Esophagus squamous epithelium (tissue), 5 donors: ENCODE measurements at regions not wholly inside any gene's neighbourhood (a gene's known extent, or its start where the extent isn't known, plus 50 kb on each side); places are given as distances from the start of the nearest gene placed in this dataset.

Experiments
- DNase-seq: peaks from one replicate; lab custom pipeline; 2025; lab: John Stamatoyannopoulos, UW
- H3K27ac ChIP-seq, 4 donors: fragments of 200-600 bp; sonication (generic); one replicate each; pipeline ENCODE4 v1.5.1; 2016 to 2019; ENCODE audit warnings: mild to moderate bottlenecking in 1 of 4
- H3K27me3 ChIP-seq, 4 donors: fragments of 200-600 bp; sonication (generic); 1 replicate in 3 of 4; 2 replicates in 1 of 4; pipeline versions ENCODE4 v1.5.1 to v1.6.0; 2017 to 2021; ENCODE audit warnings: antibody characterized with exemption in 1 of 4
- H3K36me3 ChIP-seq, 3 donors: fragments of 200-600 bp; sonication (generic); one replicate each; pipeline ENCODE4 v1.5.1; 2016 to 2019
- H3K4me1 ChIP-seq, 3 donors: fragments of 200-600 bp; sonication (generic); one replicate each; pipeline ENCODE4 v1.5.1; 2017 to 2019
- H3K4me3 ChIP-seq, 4 donors: fragments of 200-600 bp; sonication (generic); 1 replicate in 3 of 4; 2 replicates in 1 of 4; pipeline ENCODE4 v1.5.1; 2016 to 2019; ENCODE audit warnings: mild to moderate bottlenecking in 2 of 4, moderate library complexity in 1 of 4
- H3K9me3 ChIP-seq, 3 donors: fragments of 200-600 bp; sonication (generic); one replicate each; pipeline ENCODE4 v1.5.1; 2016 to 2019
- CTCF ChIP-seq, 6 experiments: fragments of 450-650 bp in 4 of 6; fragments of 200-600 bp in 2 of 6; sonication (generic) in 2 of 6; IDR thresholded peaks; one replicate each; pipeline ENCODE4 v1.5.1; 2016 to 2019; ENCODE audit warnings: antibody characterized with exemption in 6 of 6, mild to moderate bottlenecking in 4 of 6, moderate library complexity in 4 of 6
- POLR2A ChIP-seq, 4 donors: fragments of 450-650 bp; IDR thresholded peaks; one replicate each; pipeline ENCODE4 v1.6.1; 2017; ENCODE audit warnings: antibody characterized with exemption in 4 of 4, mild to moderate bottlenecking in 4 of 4, moderate library complexity in 3 of 4
- WGBS, 2 donors: methylation state at CpG; one replicate each; pipeline ENCODE4 v1.1.5; 2018; 5-methylcytosine and 5-hydroxymethylcytosine counted together
- intact Hi-C: fragments of 100-400 bp; cut with DNase I; formaldehyde crosslinking; loops from one replicate; pipeline ENCODE4 v1.15.0; 2022
- donor health status: DM: yes; HTN: yes; CAD: no.

- Histone ChIP-seq H3K36me3 (no peaks in the 10 kb centered on the region), H3K27me3 (no peaks in the 10 kb centered on the region), H3K4me1 (no peaks in the 10 kb centered on the region), H3K4me3 (no peak overlapping the region), H3K9me3 (no peaks in the 10 kb centered on the region), H3K27ac (no peak overlapping the region)
- no peak for DNase-seq
- WGBS, 2 donors: 56 to 92% methylated on average over 1 of the region's 1 CpG
- intact Hi-C loops: no loop called here
- TF ChIP-seq POLR2A (IDR thresholded peaks at IDR 0.05) (no peak), CTCF (IDR thresholded peaks at IDR 0.05) (no peak)
Observed at GRCh38 chr18:38067086-38067485, 501.5 kb upstream of the CELF4 start.

- H3K36me3 ChIP-seq: no peaks in the 10 kb centered on the region
- DNase-seq: no peak
Observed at GRCh38 chr18:38052879-38053590, 487.4 kb upstream of the CELF4 start.

GRCh38 chr18:38047820-38048219 lies 482.2 kb upstream of the CELF4 start:
- intact Hi-C loops: no loop called here
- peaks cover 0 to 3% (median 0%) of the 10 kb centered on the region in 4 donors for H3K27me3 ChIP-seq
- no peak overlapping the region for H3K27ac ChIP-seq
- 66 to 76% methylated on average over 3 of the region's 3 CpGs for WGBS, 2 donors
- H3K9me3 ChIP-seq: no peaks in the 10 kb centered on the region
- peaks cover 0 to 6% (median 0%) of the 10 kb centered on the region in 3 donors for H3K4me1 ChIP-seq
- TF ChIP-seq CTCF (IDR thresholded peaks at IDR 0.05): no peak
- TF ChIP-seq POLR2A (IDR thresholded peaks at IDR 0.05): no peak
- H3K4me3 ChIP-seq: no peak overlapping the region
- DNase-seq: no peak
- H3K36me3 ChIP-seq: no peaks in the 10 kb centered on the region

More at GRCh38 chr18:38052879-38053590, 487.4 kb upstream of the CELF4 start:
- Histone ChIP-seq H3K27me3 (peaks cover 0 to 11% (median 0%) of the 10 kb centered on the region in 4 donors), H3K9me3 (no peaks in the 10 kb centered on the region), H3K27ac (no peak overlapping the region), H3K4me1 (peaks cover 0 to 13% (median 0%) of the 10 kb centered on the region in 3 donors), H3K4me3 (no peak overlapping the region)
- intact Hi-C loops: no loop called here
- WGBS, 2 donors: 34 to 45% methylated on average over 3 of the region's 3 CpGs
- no peak for TF ChIP-seq POLR2A (IDR thresholded peaks at IDR 0.05)
- no peak for TF ChIP-seq CTCF (IDR thresholded peaks at IDR 0.05)

- no peak overlapping the region for H3K4me3 ChIP-seq
- no peak for DNase-seq
- H3K27ac ChIP-seq: no peak overlapping the region
- H3K4me1 ChIP-seq: peaks cover 0 to 3% (median 0%) of the 10 kb centered on the region in 3 donors
- 76 to 82% methylated on average over 3 of the region's 3 CpGs for WGBS, 2 donors
- H3K36me3 ChIP-seq: no peaks in the 10 kb centered on the region
- TF ChIP-seq POLR2A (IDR thresholded peaks at IDR 0.05) (no peak), CTCF (IDR thresholded peaks at IDR 0.05) (no peak)
- no peaks in the 10 kb centered on the region for H3K9me3 ChIP-seq
- intact Hi-C loops: no loop called here
- H3K27me3 ChIP-seq: peaks cover 0 to 3% (median 0%) of the 10 kb centered on the region in 4 donors
Observed at GRCh38 chr18:38046651-38047050, 481.1 kb upstream of the CELF4 start.

GRCh38 chr18:38045845-38046244 lies 480.2 kb upstream of the CELF4 start:
- WGBS, 2 donors: 78 to 88% methylated on average over 2 of the region's 2 CpGs
- H3K27ac ChIP-seq: no peak overlapping the region
- no peak overlapping the region for H3K4me3 ChIP-seq
- TF ChIP-seq POLR2A (IDR thresholded peaks at IDR 0.05) (no peak), CTCF (IDR thresholded peaks at IDR 0.05) (no peak)
- peaks cover 0 to 3% (median 0%) of the 10 kb centered on the region in 4 donors for H3K27me3 ChIP-seq
- H3K4me1 ChIP-seq: peaks cover 0 to 11% (median 0%) of the 10 kb centered on the region in 3 donors
- H3K9me3 ChIP-seq: no peaks in the 10 kb centered on the region
- intact Hi-C loops: no loop called here
- no peak for DNase-seq
- H3K36me3 ChIP-seq: no peaks in the 10 kb centered on the region
